H9 (cell line): ENCODE measurements at regions not wholly inside any gene's neighbourhood (a gene's known extent, or its start where the extent isn't known, plus 50 kb on each side); places are given as distances from the start of the nearest gene placed in this dataset.

Source experiments
- DNase-seq: peaks from one replicate; pipeline ENCODE4 v3.0.0-alpha.2; 2017
- H2AFZ ChIP-seq: one replicate; pipeline ENCODE4 v1.6.1; 2013; ENCODE audit warnings: mild to moderate bottlenecking, low read length, control low read depth, moderate library complexity
- H2AK5ac ChIP-seq: 2 replicates; pipeline ENCODE4 v1.6.1; 2013; ENCODE audit warnings: low read length, control low read depth, mixed read lengths; ENCODE audit not compliant: insufficient read length
- H2BK120ac ChIP-seq: one replicate; pipeline ENCODE4 v1.6.1; 2013; ENCODE audit warnings: low read depth, mild to moderate bottlenecking, low read length, control low read depth, inconsistent platforms; ENCODE audit not compliant: poor library complexity, severe bottlenecking
- H2BK12ac ChIP-seq: 2 replicates; pipeline ENCODE4 v1.6.1; 2013; ENCODE audit warnings: low read length, control low read depth, mixed read lengths, low read depth; ENCODE audit not compliant: insufficient read length
- H2BK15ac ChIP-seq: 2 replicates; pipeline ENCODE4 v1.6.1; 2013; ENCODE audit warnings: low read depth, low read length, control low read depth
- H2BK20ac ChIP-seq: one replicate; pipeline ENCODE4 v1.6.1; 2013; ENCODE audit warnings: low read depth, mild to moderate bottlenecking, low read length, control low read depth, inconsistent platforms; ENCODE audit not compliant: poor library complexity, severe bottlenecking
- H2BK5ac ChIP-seq: 2 replicates; pipeline ENCODE4 v1.6.1; 2013; ENCODE audit warnings: low read length, control low read depth, mixed read lengths; ENCODE audit not compliant: insufficient read length
- H3K14ac ChIP-seq: 2 replicates; pipeline ENCODE4 v1.6.1; 2013; ENCODE audit warnings: low read length, control low read depth; ENCODE audit not compliant: insufficient read depth
- H3K18ac ChIP-seq: 2 replicates; pipeline ENCODE4 v1.6.1; 2013; ENCODE audit warnings: low read depth, mild to moderate bottlenecking, mixed read lengths, low read length, control low read depth; ENCODE audit not compliant: insufficient read length
- H3K23ac ChIP-seq: 2 replicates; pipeline ENCODE4 v1.6.1; 2013; ENCODE audit warnings: low read length, control low read depth, mixed read lengths, low read depth; ENCODE audit not compliant: insufficient read length
- H3K23me2 ChIP-seq: 2 replicates; pipeline ENCODE4 v1.6.1; 2013; ENCODE audit warnings: low read depth, mild to moderate bottlenecking, mixed read lengths, low read length, control low read depth; ENCODE audit not compliant: insufficient read length, poor library complexity, severe bottlenecking
- H3K27ac ChIP-seq: 2 replicates; pipeline ENCODE4 v1.5.1; 2013; ENCODE audit warnings: low read length, control low read depth, mixed read lengths, low read depth; ENCODE audit not compliant: insufficient read length
- H3K27me3 ChIP-seq: 2 replicates; pipeline ENCODE4 v1.6.1; 2013; ENCODE audit warnings: low read length, control low read depth, inconsistent platforms; ENCODE audit not compliant: insufficient read depth
- H3K4ac ChIP-seq: 2 replicates; pipeline ENCODE4 v1.6.1; 2013; ENCODE audit warnings: low read depth, mild to moderate bottlenecking, control low read depth, inconsistent platforms, low read length, moderate library complexity
- H3K4me1 ChIP-seq: 2 replicates; pipeline ENCODE4 v1.6.1; 2013; ENCODE audit warnings: low read length, control low read depth, inconsistent platforms; ENCODE audit not compliant: insufficient read depth
- H3K4me2 ChIP-seq: 2 replicates; pipeline ENCODE4 v1.6.1; 2013; ENCODE audit warnings: low read length, control low read depth, mixed read lengths; ENCODE audit not compliant: insufficient read length, insufficient read depth
- H3K56ac ChIP-seq: 2 replicates; pipeline ENCODE4 v1.6.1; 2013; ENCODE audit warnings: low read depth, mild to moderate bottlenecking, mixed read lengths, low read length, control low read depth; ENCODE audit not compliant: insufficient read length
- H3K79me1 ChIP-seq: 2 replicates; pipeline ENCODE4 v1.6.1; 2013; ENCODE audit warnings: low read depth, mild to moderate bottlenecking, moderate library complexity, low read length, control low read depth, inconsistent platforms; ENCODE audit not compliant: insufficient read depth, poor library complexity, severe bottlenecking
- H3K79me2 ChIP-seq: 2 replicates; pipeline ENCODE4 v1.6.1; 2013; ENCODE audit warnings: low read length, control low read depth, inconsistent platforms; ENCODE audit not compliant: insufficient read depth
- H3K9ac ChIP-seq: 2 replicates; pipeline ENCODE4 v1.6.1; 2013; ENCODE audit warnings: low read length, control low read depth, mixed read lengths; ENCODE audit not compliant: insufficient read length; ENCODE audit errors: extremely low read depth
- H3K9me3 ChIP-seq: one replicate; pipeline ENCODE4 v1.6.1; 2013; ENCODE audit warnings: low read depth, low read length, inconsistent platforms; ENCODE audit not compliant: control insufficient read depth
- H3T11ph ChIP-seq: one replicate; pipeline ENCODE4 v1.6.1; 2013; ENCODE audit warnings: mild to moderate bottlenecking, low read length, control low read depth, inconsistent platforms
- H4K20me1 ChIP-seq: one replicate; pipeline ENCODE4 v1.6.1; 2013; ENCODE audit not compliant: control insufficient read depth, insufficient read length, insufficient read depth
- H4K5ac ChIP-seq: 2 replicates; pipeline ENCODE4 v1.6.1; 2013; ENCODE audit warnings: low read depth, mild to moderate bottlenecking, mixed read lengths, low read length, control low read depth; ENCODE audit not compliant: insufficient read length
- H4K8ac ChIP-seq: replicated peaks from 2 replicates; pipeline ENCODE4 v1.6.1; 2013; ENCODE audit warnings: low read length, control low read depth, mixed read lengths, low read depth; ENCODE audit not compliant: insufficient read length
- H4K91ac ChIP-seq: 2 replicates; pipeline ENCODE4 v1.6.1; 2013; ENCODE audit warnings: low read depth, mild to moderate bottlenecking, moderate library complexity, mixed read lengths, low read length, control low read depth; ENCODE audit not compliant: insufficient read length
- H3K27ac Mint-ChIP-seq, 3 experiments: 2 replicates in 2 of 3; 3 replicates in 1 of 3; pipeline ENCODE4 v1.8.0; 2020 to 2021; ENCODE audit warnings: mixed read lengths in 3 of 3, mild to moderate bottlenecking in 1 of 3, moderate library complexity in 1 of 3
- H3K27me3 Mint-ChIP-seq: 2 replicates; pipeline ENCODE4 v1.8.0; 2021; ENCODE audit warnings: low read depth, mild to moderate bottlenecking, moderate library complexity, mixed read lengths
- H3K36me3 Mint-ChIP-seq, 3 experiments: 2 replicates in 2 of 3; 3 replicates in 1 of 3; pipeline ENCODE4 v1.8.0; 2020 to 2021; ENCODE audit warnings: low read depth in 3 of 3, mixed read lengths in 3 of 3; ENCODE audit not compliant: insufficient read depth in 1 of 3
- H3K4me1 Mint-ChIP-seq, 2 experiments: 2 replicates each; pipeline ENCODE4 v1.8.0; 2020; ENCODE audit warnings: mixed read lengths in 2 of 2
- H3K4me3 Mint-ChIP-seq, 2 experiments: 2 replicates in 1 of 2; 3 replicates in 1 of 2; pipeline ENCODE4 v1.8.0; 2020 to 2021; ENCODE audit warnings: mild to moderate bottlenecking in 2 of 2, mixed read lengths in 2 of 2, moderate library complexity in 1 of 2
- H3K9me3 Mint-ChIP-seq, 2 experiments: 2 replicates in 1 of 2; 3 replicates in 1 of 2; pipeline ENCODE4 v1.8.0; 2020; ENCODE audit warnings: mild to moderate bottlenecking in 2 of 2, mixed read lengths in 2 of 2, moderate library complexity in 1 of 2
- CTCF ChIP-seq: fragments of 200-600 bp; sonication (generic); conservative IDR thresholded peaks from 3 replicates; pipeline ENCODE4 v1.8.0; 2021; ENCODE audit warnings: antibody characterized with exemption, mild to moderate bottlenecking
- WGBS: extraction: QIAGEN DNeasy Blood & Tissue Kit; methylation state at CpG from one replicate; pipeline ENCODE4 v1.1.7; 2013; ENCODE audit warnings: missing lambda C conversion rate, low lambda C conversion rate, mixed read lengths; ENCODE audit not compliant: insufficient read length; ENCODE audit errors: extremely low coverage; 5-methylcytosine and 5-hydroxymethylcytosine counted together

DNA sequence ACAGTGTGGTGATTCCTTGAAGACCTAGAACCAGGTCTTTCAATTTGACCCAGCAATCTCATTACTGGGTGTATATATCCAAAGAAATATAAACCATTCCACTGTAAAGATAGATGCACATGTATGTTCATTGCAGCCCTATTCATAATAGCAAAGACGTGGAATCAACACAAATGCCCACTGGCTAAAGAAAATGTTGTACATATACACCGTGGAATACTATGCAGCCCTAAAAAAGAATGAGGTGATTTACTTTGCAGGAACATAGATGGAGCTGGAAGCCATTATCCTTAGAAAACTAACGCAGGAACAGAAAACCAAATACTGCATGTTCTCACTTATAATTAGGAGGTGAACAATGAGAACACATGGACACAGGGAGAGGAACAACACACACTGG, 278.0 kb upstream of the KCND2 start:
- H3K9ac ChIP-seq = no peak overlapping the region
- no peaks in the 10 kb centered on the region for H3K4me1 ChIP-seq
- no peak overlapping the region for H3T11ph ChIP-seq
- Mint-ChIP-seq H3K4me3 (no peak overlapping the region), H3K27me3 (no peaks in the 10 kb centered on the region), H3K4me1 (peaks cover 0 to 6% of the 10 kb centered on the region in 2 experiments; a peak in 2 of 4 replicates), H3K36me3 (peaks cover 3 to 27% (median 6%) of the 10 kb centered on the region in 3 experiments; a peak in 3 of 7 replicates), H3K27ac (no peak overlapping the region; a peak in 1 of 7 replicates), H3K9me3 (peaks cover 8 to 18% of the 10 kb centered on the region in 2 experiments; a peak in 4 of 5 replicates)
- no peaks in the 10 kb centered on the region for H3K79me2 ChIP-seq
- no peak overlapping the region for H4K91ac ChIP-seq
- no peaks in the 10 kb centered on the region for H3K9me3 ChIP-seq
- H3K23me2 ChIP-seq = no peaks in the 10 kb centered on the region
- no peak overlapping the region for H2BK15ac ChIP-seq
- H3K56ac ChIP-seq = no peak overlapping the region
- DNase-seq = no peak
- no peak overlapping the region for H3K18ac ChIP-seq
- no peaks in the 10 kb centered on the region for H4K20me1 ChIP-seq
- H3K23ac ChIP-seq = no peak overlapping the region
- TF ChIP-seq CTCF = no peak
- no peak overlapping the region for H4K5ac ChIP-seq
- no peak overlapping the region for H2BK20ac ChIP-seq
- H4K8ac ChIP-seq = no peak overlapping the region
- H2BK12ac ChIP-seq = no peak overlapping the region
- no peaks in the 10 kb centered on the region for H3K27me3 ChIP-seq
- H3K4ac ChIP-seq = no peak overlapping the region
- no CpG with 5 or more reads among the region's 3 CpGs for WGBS
- H2BK5ac ChIP-seq = no peak overlapping the region
- no peak overlapping the region for H3K4me2 ChIP-seq
- no peak overlapping the region for H2AK5ac ChIP-seq
- H3K27ac ChIP-seq = no peak overlapping the region
- no peaks in the 10 kb centered on the region for H3K79me1 ChIP-seq
- H3K14ac ChIP-seq = no peak overlapping the region
- H2BK120ac ChIP-seq = no peak overlapping the region
- no peak overlapping the region for H2AFZ ChIP-seq
